HG02642 (cell line): ENCODE measurements at regions not wholly inside any gene's neighbourhood (a gene's known extent, or its start where the extent isn't known, plus 50 kb on each side); places are given as distances from the start of the nearest gene placed in this dataset.

Experiments used
- ATAC-seq: cut with Tn5 transposase; IDR thresholded peaks from one replicate; pipeline ENCODE4 v1.9.1; 2021; ENCODE audit warnings: mild to moderate bottlenecking; ENCODE audit not compliant: unreplicated experiment, poor library complexity

- no peak for ATAC-seq
These were observed 969.7 kb downstream of the CDH11 start for GRCh38 chr16:64151990-64152767.

- no peak for ATAC-seq
These were observed 971.7 kb downstream of the CDH11 start for GRCh38 chr16:64150193-64150592.

- no peak for ATAC-seq
These were observed 972.1 kb downstream of the CDH11 start for GRCh38 chr16:64149756-64150155.

- ATAC-seq = no peak
These were observed 973.5 kb downstream of the CDH11 start for GRCh38 chr16:64148356-64148755.

GRCh38 chr16:64147941-64148340 lies 973.9 kb downstream of the CDH11 start:
- ATAC-seq = no peak

- ATAC-seq = no peak
These were observed 977.2 kb downstream of the CDH11 start for GRCh38 chr16:64144617-64145016.

GRCh38 chr16:64138621-64139020 lies 983.2 kb downstream of the CDH11 start:
- ATAC-seq = no peak

- no peak for ATAC-seq
These were observed 983.9 kb downstream of the CDH11 start for GRCh38 chr16:64138006-64138405.

- ATAC-seq = no peak
These were observed 985.1 kb downstream of the CDH11 start for GRCh38 chr16:64136743-64137142.

- no peak for ATAC-seq
These were observed 985.5 kb downstream of the CDH11 start for GRCh38 chr16:64136314-64136713.

GRCh38 chr16:64133366-64133765 lies 988.5 kb downstream of the CDH11 start:
- ATAC-seq = no peak

GRCh38 chr16:64132759-64133361 lies 989.0 kb downstream of the CDH11 start:
- ATAC-seq = no peak

GRCh38 chr16:64132190-64132589 lies 989.7 kb downstream of the CDH11 start:
- no peak for ATAC-seq

- ATAC-seq = no peak
These were observed 990.4 kb downstream of the CDH11 start for GRCh38 chr16:64131423-64131822.

GRCh38 chr16:64130140-64130539 lies 991.7 kb downstream of the CDH11 start:
- no peak for ATAC-seq

- ATAC-seq = no peak
These were observed 999.7 kb downstream of the CDH11 start for GRCh38 chr16:64122177-64122576.

- ATAC-seq = no peak
These were observed 1000.4 kb downstream of the CDH11 start for GRCh38 chr16:64121473-64121872.

- ATAC-seq = no peak
These were observed 1005.7 kb downstream of the CDH11 start for GRCh38 chr16:64116151-64116550.

GRCh38 chr16:64109241-64109640 lies 1012.6 kb downstream of the CDH11 start:
- ATAC-seq = no peak

GRCh38 chr16:64102654-64103053 lies 1019.2 kb downstream of the CDH11 start:
- ATAC-seq = no peak

GRCh38 chr16:64098451-64098850 lies 1023.4 kb downstream of the CDH11 start:
- no peak for ATAC-seq

GRCh38 chr16:64096689-64097088 lies 1025.2 kb downstream of the CDH11 start:
- ATAC-seq = no peak
